HUES48 (cell line): ENCODE measurements at regions not wholly inside any gene's neighbourhood (a gene's known extent, or its start where the extent isn't known, plus 50 kb on each side); places are given as distances from the start of the nearest gene placed in this dataset.
A peak's percentile ranks its signal among the peaks of the same experiment; 100 is the strongest.
"Not testable (repeated sequence)": the region's sequence is repeated elsewhere in the genome, so short reads cannot be mapped to it uniquely, and the experiment has no call there.

Source experiments
- H3K27ac ChIP-seq: one replicate; pipeline ENCODE4 v1.7.0; 2013; ENCODE audit warnings: low read depth, low read length, inconsistent platforms
- H3K27me3 ChIP-seq: 2 replicates; pipeline ENCODE4 v1.6.1; 2013; ENCODE audit warnings: mild to moderate bottlenecking, low read length; ENCODE audit not compliant: control insufficient read depth, insufficient read depth
- H3K36me3 ChIP-seq: 2 replicates; pipeline ENCODE4 v1.6.1; 2013; ENCODE audit warnings: low read length; ENCODE audit not compliant: control insufficient read depth, insufficient read depth
- H3K4me1 ChIP-seq: 2 replicates; pipeline ENCODE4 v1.6.1; 2013; ENCODE audit warnings: mild to moderate bottlenecking, low read length; ENCODE audit not compliant: control insufficient read depth, insufficient read depth
- H3K4me3 ChIP-seq: 2 replicates; pipeline ENCODE4 v1.5.1; 2013; ENCODE audit warnings: mild to moderate bottlenecking, low read depth, low read length
- H3K9ac ChIP-seq: 2 replicates; pipeline ENCODE4 v1.6.1; 2013; ENCODE audit warnings: mild to moderate bottlenecking, low read depth, low read length, moderate library complexity
- H3K9me3 ChIP-seq: 2 replicates; pipeline ENCODE4 v1.6.1; 2013; ENCODE audit warnings: low read length; ENCODE audit not compliant: control insufficient read depth, insufficient read depth

- Histone ChIP-seq H3K4me1 (peaks cover 6% of the 10 kb centered on the region), H3K4me3 (no peak overlapping the region), H3K9me3 (0 out of 2 replicates have a peak, but pooled peaks cover 3% of the 10 kb centered on the region), H3K27ac (peak overlapping the region; percentile 62), H3K27me3 (no peaks in the 10 kb centered on the region), H3K36me3 (no peaks in the 10 kb centered on the region), H3K9ac (no peak overlapping the region)
Observed at GRCh38 chr4:167966143-167966542, 126.2 kb upstream of the ANXA10 start.

- H3K4me3 ChIP-seq = no peak overlapping the region
- no peak overlapping the region for H3K27ac ChIP-seq
- no peak overlapping the region for H3K9ac ChIP-seq
- H3K4me1 ChIP-seq = no peaks in the 10 kb centered on the region
- no peaks in the 10 kb centered on the region for H3K36me3 ChIP-seq
- no peaks in the 10 kb centered on the region for H3K27me3 ChIP-seq
- H3K9me3 ChIP-seq = peaks cover 25% of the 10 kb centered on the region
Observed at GRCh38 chr4:167973513-167973912, 118.8 kb upstream of the ANXA10 start.

- Histone ChIP-seq H3K4me3 (no peak overlapping the region), H3K27ac (no peak overlapping the region), H3K36me3 (no peaks in the 10 kb centered on the region), H3K9ac (no peak overlapping the region), H3K9me3 (no peaks in the 10 kb centered on the region), H3K27me3 (no peaks in the 10 kb centered on the region), H3K4me1 (no peaks in the 10 kb centered on the region)
Observed at GRCh38 chr4:167985565-167985964, 106.8 kb upstream of the ANXA10 start.

- no peaks in the 10 kb centered on the region for H3K9me3 ChIP-seq
- H3K27me3 ChIP-seq = no peaks in the 10 kb centered on the region
- H3K9ac ChIP-seq = no peak overlapping the region
- H3K36me3 ChIP-seq = no peaks in the 10 kb centered on the region
- H3K27ac ChIP-seq = no peak overlapping the region
- no peak overlapping the region for H3K4me3 ChIP-seq
- no peaks in the 10 kb centered on the region for H3K4me1 ChIP-seq
Observed at GRCh38 chr4:167986044-167986443, 106.3 kb upstream of the ANXA10 start.

- H3K9ac ChIP-seq = no peak overlapping the region
- no peaks in the 10 kb centered on the region for H3K9me3 ChIP-seq
- no peaks in the 10 kb centered on the region for H3K36me3 ChIP-seq
- H3K4me3 ChIP-seq = no peak overlapping the region
- H3K27me3 ChIP-seq = no peaks in the 10 kb centered on the region
- H3K4me1 ChIP-seq = no peaks in the 10 kb centered on the region
- no peak overlapping the region for H3K27ac ChIP-seq
Observed at GRCh38 chr4:167987285-167987684, 105.1 kb upstream of the ANXA10 start.

- H3K27me3 ChIP-seq = no peaks in the 10 kb centered on the region
- no peak overlapping the region for H3K4me3 ChIP-seq
- H3K27ac ChIP-seq = no peak overlapping the region
- no peaks in the 10 kb centered on the region for H3K4me1 ChIP-seq
- H3K9ac ChIP-seq = no peak overlapping the region
- H3K36me3 ChIP-seq = no peaks in the 10 kb centered on the region
- H3K9me3 ChIP-seq = no peaks in the 10 kb centered on the region
Observed at GRCh38 chr4:167989815-167990214, 102.5 kb upstream of the ANXA10 start.

- not testable (repeated sequence) for H3K9me3 ChIP-seq, H3K27ac ChIP-seq, H3K36me3 ChIP-seq, H3K4me1 ChIP-seq, H3K9ac ChIP-seq, H3K4me3 ChIP-seq, H3K27me3 ChIP-seq
Observed at GRCh38 chr4:168008112-168008511, 84.2 kb upstream of the ANXA10 start.

GRCh38 chr4:168019019-168019651 is 73.2 kb upstream of the ANXA10 start:
- Histone ChIP-seq H3K9ac (no peak overlapping the region), H3K9me3 (peaks cover 18% of the 10 kb centered on the region), H3K27me3 (no peaks in the 10 kb centered on the region), H3K4me3 (no peak overlapping the region), H3K36me3 (no peaks in the 10 kb centered on the region), H3K27ac (no peak overlapping the region), H3K4me1 (peaks cover 17% of the 10 kb centered on the region)

GRCh38 chr4:168019921-168020320 is 72.4 kb upstream of the ANXA10 start:
- Histone ChIP-seq H3K4me3 (no peak overlapping the region), H3K9me3 (peaks cover 20% of the 10 kb centered on the region), H3K27ac (no peak overlapping the region), H3K36me3 (no peaks in the 10 kb centered on the region), H3K4me1 (peaks cover 17% of the 10 kb centered on the region), H3K27me3 (no peaks in the 10 kb centered on the region), H3K9ac (no peak overlapping the region)

- no peak overlapping the region for H3K27ac ChIP-seq
- no peak overlapping the region for H3K9ac ChIP-seq
- H3K36me3 ChIP-seq = no peaks in the 10 kb centered on the region
- H3K4me3 ChIP-seq = no peak overlapping the region
- H3K27me3 ChIP-seq = no peaks in the 10 kb centered on the region
- H3K4me1 ChIP-seq = peaks cover 11% of the 10 kb centered on the region
- H3K9me3 ChIP-seq = peaks cover 23% of the 10 kb centered on the region
Observed at GRCh38 chr4:168021666-168022065, 70.7 kb upstream of the ANXA10 start.

GRCh38 chr4:168028568-168028967 is 63.8 kb upstream of the ANXA10 start:
- Histone ChIP-seq H3K4me1 (no peaks in the 10 kb centered on the region), H3K9me3 (peaks cover 11% of the 10 kb centered on the region; the same call in 1 of the 2 replicates), H3K4me3 (no peak overlapping the region), H3K36me3 (no peaks in the 10 kb centered on the region), H3K27me3 (no peaks in the 10 kb centered on the region), H3K27ac (no peak overlapping the region), H3K9ac (no peak overlapping the region)
